ENCODE measurements at regions not wholly inside any gene's neighbourhood (a gene's known extent, or its start where the extent isn't known, plus 50 kb on each side); places are given as distances from the start of the nearest gene placed in this dataset.

DNA sequence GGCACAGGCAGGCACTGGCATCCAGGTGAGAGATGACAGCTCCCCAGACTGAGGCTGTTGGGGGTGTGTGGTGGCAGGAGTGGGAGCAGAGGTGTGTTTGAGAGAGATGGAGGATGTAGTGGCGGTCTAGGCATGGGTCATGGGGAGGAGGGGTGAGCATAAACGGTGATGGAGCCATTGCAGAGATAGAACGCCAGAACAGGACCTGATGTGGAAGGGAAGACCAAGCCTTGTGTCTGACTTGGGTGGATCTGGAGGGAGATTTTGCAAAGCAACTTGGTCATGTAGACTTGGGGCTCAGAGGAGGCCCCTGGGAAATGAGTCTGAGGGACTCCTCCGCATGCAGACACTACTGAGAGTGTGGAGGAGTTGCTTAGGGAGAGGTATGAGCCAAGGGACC lies 50.0 kb upstream of the CLDN5 start:
- WGBS (ENCODE audit: extremely low coverage, insufficient read length, low lambda C conversion rate): no CpG with 5 or more reads among the region's 4 CpGs
- TF ChIP-seq, protein P1, sequence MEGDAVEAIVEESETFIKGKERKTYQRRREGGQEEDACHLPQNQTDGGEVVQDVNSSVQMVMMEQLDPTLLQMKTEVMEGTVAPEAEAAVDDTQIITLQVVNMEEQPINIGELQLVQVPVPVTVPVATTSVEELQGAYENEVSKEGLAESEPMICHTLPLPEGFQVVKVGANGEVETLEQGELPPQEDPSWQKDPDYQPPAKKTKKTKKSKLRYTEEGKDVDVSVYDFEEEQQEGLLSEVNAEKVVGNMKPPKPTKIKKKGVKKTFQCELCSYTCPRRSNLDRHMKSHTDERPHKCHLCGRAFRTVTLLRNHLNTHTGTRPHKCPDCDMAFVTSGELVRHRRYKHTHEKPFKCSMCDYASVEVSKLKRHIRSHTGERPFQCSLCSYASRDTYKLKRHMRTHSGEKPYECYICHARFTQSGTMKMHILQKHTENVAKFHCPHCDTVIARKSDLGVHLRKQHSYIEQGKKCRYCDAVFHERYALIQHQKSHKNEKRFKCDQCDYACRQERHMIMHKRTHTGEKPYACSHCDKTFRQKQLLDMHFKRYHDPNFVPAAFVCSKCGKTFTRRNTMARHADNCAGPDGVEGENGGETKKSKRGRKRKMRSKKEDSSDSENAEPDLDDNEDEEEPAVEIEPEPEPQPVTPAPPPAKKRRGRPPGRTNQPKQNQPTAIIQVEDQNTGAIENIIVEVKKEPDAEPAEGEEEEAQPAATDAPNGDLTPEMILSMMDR (conservative IDR thresholded peaks at IDR 0.05): no peak
- Mint-ChIP-seq H3K27ac (no peak overlapping the region), H3K9me3 (no peaks in the 10 kb centered on the region; a peak in 1 of 5 replicates), H3K36me3 (ENCODE audit: insufficient read depth in 1 of 3, low read depth in 3 of 3) (no peaks in the 10 kb centered on the region), H3K4me1 (peaks cover 17 to 25% of the 10 kb centered on the region in 2 experiments), H3K27me3 (ENCODE audit: low read depth) (peaks cover 10% of the 10 kb centered on the region), H3K4me3 (no peak overlapping the region)
- no peak overlapping the region for H3K18ac ChIP-seq (ENCODE audit: insufficient read length, low read depth, low read length)
- H2BK15ac ChIP-seq (ENCODE audit: low read depth, low read length): no peak overlapping the region
- H3K4me1 ChIP-seq (ENCODE audit: insufficient read depth, low read length): no peaks in the 10 kb centered on the region
- H4K8ac ChIP-seq (replicated peaks; ENCODE audit: insufficient read length, low read depth, low read length): no peak overlapping the region
- DNase-seq: no peak
- no peak overlapping the region for H3K27ac ChIP-seq (ENCODE audit: insufficient read length, low read depth, low read length)
- no peak overlapping the region for H3K14ac ChIP-seq (ENCODE audit: insufficient read depth, low read length)
- no peak overlapping the region for H3K4ac ChIP-seq (ENCODE audit: low read depth, low read length)
- no peak overlapping the region for H3T11ph ChIP-seq (ENCODE audit: low read length)
- no peak overlapping the region for H2AK5ac ChIP-seq (ENCODE audit: insufficient read length, low read length)
- H2AFZ ChIP-seq (ENCODE audit: low read length): no peak overlapping the region
- no peak overlapping the region for H2BK5ac ChIP-seq (ENCODE audit: insufficient read length, low read length)
- H3K56ac ChIP-seq (ENCODE audit: insufficient read length, low read depth, low read length): no peak overlapping the region
- H2BK20ac ChIP-seq (ENCODE audit: low read depth, low read length, poor library complexity, severe bottlenecking): no peak overlapping the region
- H3K9me3 ChIP-seq (ENCODE audit: control insufficient read depth, low read depth, low read length): no peaks in the 10 kb centered on the region
- H4K20me1 ChIP-seq (ENCODE audit: control insufficient read depth, insufficient read depth, insufficient read length): no peaks in the 10 kb centered on the region
- no peak overlapping the region for H2BK12ac ChIP-seq (ENCODE audit: insufficient read length, low read depth, low read length)
- H3K79me1 ChIP-seq (ENCODE audit: insufficient read depth, low read depth, low read length, poor library complexity, severe bottlenecking): no peaks in the 10 kb centered on the region
- H3K27me3 ChIP-seq (ENCODE audit: insufficient read depth, low read length): no peaks in the 10 kb centered on the region
- no peak overlapping the region for H3K23ac ChIP-seq (ENCODE audit: insufficient read length, low read depth, low read length)
- no peaks in the 10 kb centered on the region for H3K79me2 ChIP-seq (ENCODE audit: insufficient read depth, low read length)
- H3K23me2 ChIP-seq (ENCODE audit: insufficient read length, low read depth, low read length, poor library complexity, severe bottlenecking): peaks cover 3% of the 10 kb centered on the region
- H2BK120ac ChIP-seq (ENCODE audit: low read depth, low read length, poor library complexity, severe bottlenecking): no peak overlapping the region
- no peak overlapping the region for H4K91ac ChIP-seq (ENCODE audit: insufficient read length, low read depth, low read length)
- H4K5ac ChIP-seq (ENCODE audit: insufficient read length, low read depth, low read length): no peak overlapping the region
- H3K4me2 ChIP-seq (ENCODE audit: insufficient read depth, insufficient read length, low read length): no peak overlapping the region
- H3K9ac ChIP-seq (ENCODE audit: extremely low read depth, insufficient read length, low read length): no peak overlapping the region

Measured in H9 (cell line).